Fibroblast of peridontal ligament (primary cell): ENCODE measurements at regions not wholly inside any gene's neighbourhood (a gene's known extent, or its start where the extent isn't known, plus 50 kb on each side); places are given as distances from the start of the nearest gene placed in this dataset.
A peak's percentile ranks its signal among the peaks of the same experiment; 100 is the strongest.

Source experiments
- DNase-seq: peaks from one replicate; pipeline ENCODE4 v3.0.0-alpha.2; 2010; ENCODE audit errors: extremely low read depth

DNA sequence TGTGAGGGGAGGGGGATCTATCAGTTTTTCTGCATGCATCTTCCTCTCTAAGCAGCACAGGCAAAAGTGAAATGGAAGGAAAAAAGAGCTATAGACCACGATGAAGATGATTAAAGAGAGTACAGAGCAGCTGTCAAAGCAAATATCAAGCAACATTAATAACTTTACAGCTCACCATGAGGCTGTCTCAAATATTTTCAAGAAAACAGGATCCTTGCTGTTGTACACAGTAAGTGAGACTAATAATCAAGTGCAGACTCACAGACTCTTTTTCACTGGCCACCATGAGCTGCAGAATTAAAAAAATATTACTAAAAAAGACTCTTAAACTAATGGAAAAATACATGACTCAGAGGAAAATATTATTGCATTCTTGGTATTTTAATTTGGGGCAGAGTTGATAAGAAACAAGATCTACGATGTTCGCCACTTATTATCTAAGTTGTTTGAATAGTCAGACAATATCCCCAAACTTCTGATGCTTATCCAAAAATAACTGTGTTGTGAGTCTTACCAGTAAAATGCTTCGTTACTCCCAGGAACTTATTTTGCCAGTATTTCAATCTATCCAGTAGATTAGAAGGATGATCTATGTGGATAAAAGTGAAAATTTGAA lies 817.5 kb upstream of the ALCAM start:
- DNase-seq: no peak

GRCh38 chr3:104553121-104553520 lies 813.6 kb upstream of the ALCAM start:
- DNase-seq: peak; percentile 73

DNA sequence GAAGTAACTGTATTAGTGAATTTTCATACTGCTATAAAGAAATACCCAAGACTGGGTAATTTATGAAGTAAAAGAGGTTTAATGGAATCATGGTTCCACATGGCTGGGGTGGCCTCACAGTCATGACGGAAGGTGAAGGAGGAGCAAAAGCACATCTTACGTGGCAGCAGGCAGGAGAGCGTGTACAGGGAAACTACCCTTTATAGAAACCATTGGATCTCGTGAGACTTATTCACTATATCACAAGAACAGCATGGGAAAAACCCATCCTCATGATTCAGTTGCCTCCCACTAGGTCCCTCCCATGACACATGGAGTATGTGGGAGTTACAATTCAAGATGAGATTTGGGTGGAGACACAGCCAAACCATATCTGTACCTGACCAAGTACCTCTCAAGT lies 812.3 kb upstream of the ALCAM start:
- no peak for DNase-seq

DNA sequence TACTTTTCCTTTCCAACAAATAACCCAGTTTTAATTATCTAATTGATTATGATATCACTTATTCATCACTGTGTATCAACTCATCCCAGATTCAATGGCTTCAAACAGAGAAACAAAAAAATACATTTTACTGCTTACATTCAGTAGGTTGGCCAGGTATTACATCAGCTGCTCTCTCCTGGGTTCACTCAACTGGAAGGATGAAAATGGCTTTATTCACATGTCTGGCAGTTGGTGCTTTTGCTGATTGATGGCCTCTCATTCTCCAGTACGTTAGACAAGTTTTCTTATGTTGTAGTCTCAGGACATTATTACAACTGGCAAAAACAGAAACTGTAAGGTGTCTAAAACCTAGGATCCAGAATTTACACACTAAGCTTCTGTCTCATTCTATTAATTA lies 811.0 kb upstream of the ALCAM start:
- DNase-seq: no peak

DNA sequence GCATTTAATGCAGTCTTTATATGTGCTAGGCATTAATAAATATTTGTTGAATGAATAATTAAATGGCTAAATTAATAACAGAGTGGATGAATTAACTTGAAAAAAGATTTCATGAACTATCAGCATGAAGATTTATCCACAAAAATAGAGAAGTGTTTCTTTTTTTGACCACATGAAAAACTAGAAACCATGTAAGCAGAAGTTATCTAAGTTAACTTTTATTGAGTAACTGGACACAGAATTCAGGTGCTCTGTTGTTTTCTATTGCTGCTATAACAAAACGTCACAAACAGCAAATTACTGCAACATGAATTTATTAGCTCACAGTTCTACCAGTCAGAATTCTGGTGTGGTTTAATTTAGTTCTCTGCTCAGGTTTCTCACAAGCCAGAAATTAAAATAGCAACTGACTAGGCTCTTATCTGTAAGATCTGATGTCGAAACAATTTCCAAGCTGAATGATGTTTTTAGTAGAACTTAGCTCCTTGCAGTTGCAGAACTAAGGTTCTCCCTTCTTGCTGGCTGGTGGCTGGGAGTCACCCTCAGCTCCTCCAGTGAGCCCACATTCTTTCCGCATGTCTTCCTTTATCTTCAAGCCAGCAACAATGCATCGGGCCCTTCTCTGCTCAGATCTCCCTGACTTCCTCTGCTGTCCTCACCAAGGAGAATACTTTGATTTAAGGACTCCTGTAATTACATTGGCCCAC lies 810.2 kb upstream of the ALCAM start:
- DNase-seq: no peak

GRCh38 chr3:104561324-104561723 lies 805.4 kb upstream of the ALCAM start:
- DNase-seq: no peak

- peak; percentile 49 for DNase-seq
Measured at GRCh38 chr3:104564045-104564643, 802.6 kb upstream of the ALCAM start.

DNA sequence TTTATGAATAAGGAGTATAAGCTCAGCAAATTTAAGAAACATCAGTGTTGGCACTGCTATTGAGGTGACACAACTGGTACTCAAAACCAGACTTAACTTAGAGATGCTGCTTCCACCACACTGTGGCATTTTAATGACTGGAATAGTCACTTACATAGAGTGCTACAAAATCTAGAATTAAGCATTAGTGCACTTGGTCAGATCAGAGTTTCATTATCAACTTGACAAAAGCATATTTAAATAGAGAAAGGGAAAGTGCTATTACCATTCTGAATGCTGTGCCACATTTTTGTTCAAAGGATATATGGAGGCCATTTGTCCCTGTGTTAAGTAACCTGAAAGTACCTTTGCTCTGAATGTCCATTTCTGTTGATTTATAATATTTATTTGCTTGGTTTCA lies 800.7 kb upstream of the ALCAM start:
- no peak for DNase-seq

DNA sequence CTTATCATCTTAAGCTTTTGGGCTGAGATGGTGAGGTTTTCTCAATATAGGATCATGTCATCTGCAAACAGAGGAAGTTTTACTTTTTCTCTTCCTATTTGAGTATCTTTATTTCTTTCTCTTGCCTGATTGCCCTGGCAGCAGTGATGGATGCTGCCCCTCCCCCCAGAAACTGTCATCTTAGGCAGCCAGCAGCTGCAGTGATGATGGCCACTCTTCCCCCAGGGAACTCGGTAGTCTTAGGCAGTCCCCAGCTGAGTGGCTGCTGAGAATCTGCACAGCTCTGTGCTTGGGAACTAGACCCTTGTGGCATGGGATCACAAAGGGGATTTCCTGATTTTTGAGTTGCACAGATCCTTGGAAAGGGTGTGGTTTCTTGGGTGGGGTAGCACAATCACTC lies 791.1 kb upstream of the ALCAM start:
- no peak for DNase-seq

DNA sequence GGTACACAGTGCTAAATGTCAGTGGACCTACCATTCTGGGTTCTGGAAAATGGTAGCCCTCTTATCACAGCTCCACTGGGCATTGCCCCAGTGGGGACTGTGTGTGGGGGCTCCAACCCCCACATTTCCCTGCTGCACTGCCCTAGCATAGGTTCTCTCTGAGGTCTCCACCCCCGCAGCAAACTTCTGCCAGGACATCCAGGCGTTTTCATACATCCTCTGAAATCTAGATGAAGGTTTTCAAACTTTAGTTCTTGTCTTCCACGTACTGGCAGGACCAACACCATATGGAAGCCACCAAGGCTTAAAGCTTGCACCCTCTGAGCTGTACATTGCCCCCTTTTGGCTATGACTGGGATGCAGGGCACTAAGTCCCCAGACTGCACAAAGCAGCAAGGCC lies 788.2 kb upstream of the ALCAM start:
- DNase-seq: no peak

DNA sequence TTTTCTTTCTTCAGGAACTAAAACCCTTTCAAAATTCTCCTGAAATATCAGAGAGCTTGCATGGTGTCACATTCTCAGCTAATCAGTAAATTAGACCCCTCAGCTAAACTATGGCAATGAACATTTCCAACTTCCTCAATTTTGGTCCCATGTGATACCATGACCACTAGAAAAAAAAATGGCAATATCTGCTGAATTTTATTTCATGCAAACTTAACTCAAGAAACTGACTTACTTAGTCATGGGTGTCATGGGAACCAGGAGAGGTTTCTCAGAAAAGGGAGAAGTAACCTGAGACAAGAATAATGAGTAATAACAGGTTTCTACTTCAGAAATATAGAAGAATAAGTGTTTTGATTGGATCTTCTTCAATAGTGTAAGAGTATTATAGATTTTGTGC lies 784.6 kb upstream of the ALCAM start:
- DNase-seq: no peak

DNA sequence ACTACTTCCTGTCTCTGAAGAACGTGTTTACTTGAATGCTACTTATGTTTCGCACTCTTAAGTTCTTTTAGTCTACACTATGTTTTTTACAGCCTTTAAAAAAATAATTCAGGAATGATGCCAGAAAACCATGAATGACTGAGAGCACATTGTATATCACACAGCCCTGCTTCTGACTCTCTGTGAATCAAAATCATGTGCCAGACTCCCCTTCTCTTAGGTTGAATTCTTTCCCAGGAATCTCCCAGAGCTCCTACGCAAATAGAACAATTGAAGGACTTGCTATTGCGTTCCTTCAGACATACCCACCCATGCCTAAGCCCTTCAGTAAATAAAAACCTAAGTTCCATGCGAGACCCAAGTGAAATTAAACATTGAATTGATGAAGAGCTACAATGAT lies 782.0 kb upstream of the ALCAM start:
- DNase-seq: no peak

- DNase-seq: no peak
Measured at GRCh38 chr3:104586344-104586743, 780.4 kb upstream of the ALCAM start.

DNA sequence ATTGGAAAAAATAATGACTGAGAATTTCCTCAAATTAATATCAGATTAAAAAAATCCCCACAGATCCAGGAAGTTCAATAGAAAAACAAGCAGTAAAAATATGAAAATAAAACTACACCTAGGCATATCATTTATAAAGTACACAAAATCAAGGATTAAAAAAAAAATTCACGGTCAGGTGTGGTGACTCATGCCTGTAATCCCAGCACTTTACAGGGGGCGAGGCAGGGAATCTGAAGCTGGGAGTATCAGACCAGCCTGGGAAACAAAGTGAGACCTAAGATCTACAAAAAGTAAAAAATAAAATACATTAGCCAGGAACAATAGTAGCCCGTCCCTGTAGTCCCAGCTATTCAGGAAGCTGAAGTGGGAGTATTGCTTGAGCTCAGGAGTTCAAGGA lies 778.3 kb upstream of the ALCAM start:
- DNase-seq: no peak

DNA sequence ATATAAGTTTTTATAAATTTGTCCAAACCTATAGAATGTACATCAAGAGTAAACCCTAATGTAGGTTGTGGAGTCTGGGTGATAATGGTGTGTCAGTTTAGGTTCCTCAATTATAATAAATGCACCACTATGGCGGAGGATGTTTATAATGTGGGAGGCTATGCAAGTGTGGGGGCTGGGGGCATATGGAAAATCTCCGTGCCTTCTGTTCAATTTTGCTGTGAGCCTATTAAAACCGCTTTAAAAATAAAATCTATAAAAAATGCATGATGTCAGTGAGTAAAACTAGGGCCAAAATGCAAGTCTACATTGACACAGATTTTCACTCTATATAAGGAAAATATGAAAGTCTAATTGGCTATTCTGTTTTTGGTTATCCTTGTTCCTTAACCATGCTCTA lies 774.9 kb upstream of the ALCAM start:
- no peak for DNase-seq

DNA sequence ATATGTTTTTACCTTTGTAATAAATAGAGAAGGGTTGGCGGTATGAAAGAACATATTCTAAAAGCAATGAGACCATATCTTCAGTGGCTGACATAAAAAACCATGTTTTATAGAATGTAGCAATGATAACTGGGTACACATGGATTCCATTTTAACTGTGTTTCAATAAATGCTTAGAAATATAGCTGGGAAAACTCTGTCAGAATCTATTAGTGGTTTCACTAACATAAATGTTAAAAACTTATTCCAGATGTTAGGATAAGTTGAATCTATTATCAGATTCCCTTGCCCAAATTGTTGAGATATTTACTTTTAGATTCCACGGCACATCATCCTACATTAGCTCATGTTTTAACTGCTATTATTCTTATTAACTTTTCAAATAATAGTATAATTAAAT lies 772.2 kb upstream of the ALCAM start:
- DNase-seq: peak; percentile 57

GRCh38 chr3:104596054-104596453 lies 770.7 kb upstream of the ALCAM start:
- no peak for DNase-seq

GRCh38 chr3:104596551-104596950 lies 770.2 kb upstream of the ALCAM start:
- DNase-seq: peak; percentile 64

DNA sequence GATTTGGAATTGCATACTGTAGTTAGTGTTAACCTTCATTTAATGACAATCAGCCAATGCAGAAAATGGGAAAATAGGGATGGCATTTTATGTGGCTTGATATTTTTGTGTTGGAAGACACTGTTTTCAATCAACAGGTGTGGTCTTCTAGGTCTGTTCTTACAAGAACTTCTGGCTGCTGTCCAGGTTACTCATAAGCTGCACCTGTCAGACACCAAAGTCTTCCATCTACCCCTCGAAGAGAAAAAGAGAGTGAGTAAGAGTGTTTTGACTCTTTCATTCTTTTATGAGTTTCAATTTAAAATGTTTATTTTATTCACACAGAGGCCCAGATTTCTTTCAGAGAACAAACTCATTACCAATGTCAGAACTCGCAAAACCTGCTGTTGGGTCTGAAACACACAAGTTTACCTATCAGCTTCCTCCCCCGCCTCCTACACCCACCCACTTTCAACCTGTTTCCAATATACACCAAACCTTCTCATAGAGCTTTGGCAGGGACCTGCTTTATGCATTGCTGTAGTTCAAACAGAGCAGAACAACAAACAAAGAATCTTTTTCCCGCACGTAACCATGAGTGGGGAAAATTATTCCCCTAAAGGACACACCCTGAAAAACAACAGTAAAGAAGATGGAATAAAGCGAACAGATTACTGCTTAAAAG lies 767.7 kb upstream of the ALCAM start:
- no peak for DNase-seq

- DNase-seq: peak; percentile 65
Measured at GRCh38 chr3:104604326-104605010, 762.2 kb upstream of the ALCAM start.

DNA sequence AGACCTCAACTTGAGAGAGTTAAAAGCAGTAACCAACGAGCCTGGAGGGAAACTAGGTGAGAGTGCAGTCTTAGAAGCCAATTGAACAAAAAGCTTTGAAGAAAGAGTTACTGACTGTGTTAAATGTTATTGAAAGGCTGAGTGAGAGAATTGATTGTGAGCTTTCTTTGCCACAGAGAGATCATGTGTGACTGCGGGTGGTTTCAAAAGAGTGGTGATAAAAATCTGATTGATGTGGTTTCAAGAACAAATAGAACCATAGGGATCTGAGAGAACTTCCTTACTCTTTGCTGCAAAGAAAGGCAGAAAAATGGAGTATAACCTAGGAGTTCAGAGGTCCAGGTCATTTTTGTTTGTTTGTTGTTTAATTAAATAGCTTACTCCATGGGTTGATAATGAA lies 759.9 kb upstream of the ALCAM start:
- no peak for DNase-seq
